Stimulated activated naive B cell treated with anti-CD40 and anti-IgM and Interleukin-4, amounts not matched to agents 10 μg/mL and 1 μg/mL and 100 μg/mL, for 72 hours (primary cell): ENCODE measurements at regions not wholly inside any gene's neighbourhood (a gene's known extent, or its start where the extent isn't known, plus 50 kb on each side); places are given as distances from the start of the nearest gene placed in this dataset.
"Not testable (repeated sequence)": the region's sequence is repeated elsewhere in the genome, so short reads cannot be mapped to it uniquely, and the experiment has no call there.

Experiments
- ATAC-seq, 2 donors: fragments of 150-1000 bp; cut with Tn5 transposase; replicated peaks; 2 replicates each; pipeline ENCODE4 v1.10.0; 2021; ENCODE audit warnings: moderate library complexity in 1 of 2
- DNase-seq: peaks from one replicate; pipeline ENCODE4 v3.0.0; 2021
- H3K27ac Mint-ChIP-seq: one replicate; pipeline ENCODE4 v1.8.0; 2022; ENCODE audit warnings: mild to moderate bottlenecking, mixed read lengths
- H3K27me3 Mint-ChIP-seq, 2 donors: one replicate each; pipeline ENCODE4 v1.8.0; 2022; ENCODE audit warnings: mixed read lengths in 2 of 2
- H3K36me3 Mint-ChIP-seq, 2 donors: one replicate each; pipeline ENCODE4 v1.8.0; 2022; ENCODE audit warnings: mixed read lengths in 2 of 2, mild to moderate bottlenecking in 1 of 2
- H3K4me1 Mint-ChIP-seq, 2 donors: one replicate each; pipeline ENCODE4 v1.8.0; 2022; ENCODE audit warnings: mixed read lengths in 2 of 2, mild to moderate bottlenecking in 1 of 2
- H3K4me3 Mint-ChIP-seq, 2 donors: one replicate each; pipeline ENCODE4 v1.8.0; 2022; ENCODE audit warnings: mild to moderate bottlenecking in 2 of 2, mixed read lengths in 2 of 2, moderate library complexity in 1 of 2
- H3K9me3 Mint-ChIP-seq, 2 donors: one replicate each; pipeline ENCODE4 v1.8.0; 2022; ENCODE audit warnings: mixed read lengths in 2 of 2, mild to moderate bottlenecking in 1 of 2

- Mint-ChIP-seq H3K4me3 (no peak overlapping the region), H3K36me3 (no peaks in the 10 kb centered on the region), H3K4me1 (no peaks in the 10 kb centered on the region), H3K27me3 (no peaks in the 10 kb centered on the region), H3K9me3 (peaks cover 4 to 8% of the 10 kb centered on the region in 2 donors), H3K27ac (no peak overlapping the region)
- DNase-seq (no peak), ATAC-seq (no peak)
These were observed 520.8 kb upstream of the HS3ST5 start for GRCh38 chr6:114863610-114864009.

- Mint-ChIP-seq H3K27me3 (no peaks in the 10 kb centered on the region), H3K27ac (no peak overlapping the region), H3K4me3 (no peak overlapping the region), H3K9me3 (peaks cover 4 to 8% of the 10 kb centered on the region in 2 donors), H3K36me3 (no peaks in the 10 kb centered on the region), H3K4me1 (no peaks in the 10 kb centered on the region)
- DNase-seq = no peak
- ATAC-seq = no peak
These were observed 520.0 kb upstream of the HS3ST5 start for GRCh38 chr6:114862819-114863218.

DNA sequence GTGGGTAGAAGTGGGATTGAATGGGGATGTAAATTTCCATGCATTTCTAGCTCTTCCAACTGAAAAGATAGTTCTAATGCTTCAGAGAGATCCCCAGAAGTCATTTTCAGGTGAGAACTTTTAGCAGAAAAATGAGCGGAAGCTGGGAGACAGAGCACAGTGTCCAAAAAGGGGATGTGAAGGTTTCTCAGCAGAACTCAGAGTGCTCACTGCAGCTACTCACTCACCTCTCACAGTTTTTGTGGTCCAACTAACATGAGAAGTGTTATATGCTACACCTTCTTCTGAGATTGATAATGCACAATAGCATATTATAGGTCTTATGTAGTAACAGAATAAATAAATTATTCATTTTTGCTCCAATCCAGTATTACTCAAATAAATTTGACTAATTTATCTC is 519.2 kb upstream of the HS3ST5 start:
- ATAC-seq = no peak
- Mint-ChIP-seq H3K4me3 (no peak overlapping the region), H3K4me1 (no peaks in the 10 kb centered on the region), H3K27ac (no peak overlapping the region), H3K27me3 (no peaks in the 10 kb centered on the region), H3K36me3 (no peaks in the 10 kb centered on the region), H3K9me3 (peaks cover 4 to 8% of the 10 kb centered on the region in 2 donors)
- DNase-seq = no peak

GRCh38 chr6:114844359-114844758 is 501.5 kb upstream of the HS3ST5 start:
- Mint-ChIP-seq H3K27me3 (no peaks in the 10 kb centered on the region), H3K36me3 (no peaks in the 10 kb centered on the region), H3K9me3 (peaks cover 0 to 5% of the 10 kb centered on the region in 2 donors), H3K4me1 (no peaks in the 10 kb centered on the region), H3K27ac (no peak overlapping the region), H3K4me3 (no peak overlapping the region)
- DNase-seq (no peak), ATAC-seq (no peak)

- Mint-ChIP-seq H3K9me3 (peaks cover 0 to 7% of the 10 kb centered on the region in 2 donors), H3K27ac (no peak overlapping the region), H3K36me3 (no peaks in the 10 kb centered on the region), H3K27me3 (no peaks in the 10 kb centered on the region), H3K4me3 (no peak overlapping the region), H3K4me1 (no peaks in the 10 kb centered on the region)
- ATAC-seq = no peak
- DNase-seq = no peak
These were observed 496.2 kb upstream of the HS3ST5 start for GRCh38 chr6:114839019-114839418.

DNA sequence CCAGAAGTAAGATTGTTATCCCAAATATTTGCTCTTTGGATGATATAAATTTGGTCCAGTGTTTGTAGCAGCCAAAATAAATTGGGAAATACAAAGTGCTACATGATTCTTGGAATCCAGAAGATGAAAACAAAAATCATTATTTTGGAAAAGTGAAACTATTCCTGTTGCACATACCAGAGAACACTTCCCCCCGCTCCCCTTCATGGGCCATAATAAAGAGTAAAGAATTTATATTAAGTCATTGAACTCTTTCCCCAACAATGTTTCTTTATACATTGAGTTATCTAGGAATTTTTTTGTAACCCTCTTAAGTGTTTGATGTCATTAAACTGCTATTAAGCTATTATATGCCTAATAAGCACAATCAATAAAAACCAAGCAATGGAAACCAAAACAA is 490.4 kb upstream of the HS3ST5 start:
- Mint-ChIP-seq H3K27me3 (no peaks in the 10 kb centered on the region), H3K9me3 (peaks cover 0 to 2% of the 10 kb centered on the region in 2 donors), H3K4me3 (no peak overlapping the region), H3K36me3 (no peaks in the 10 kb centered on the region), H3K27ac (no peak overlapping the region), H3K4me1 (no peaks in the 10 kb centered on the region)
- ATAC-seq = no peak
- no peak for DNase-seq

GRCh38 chr6:114830515-114830914 is 487.7 kb upstream of the HS3ST5 start:
- Mint-ChIP-seq H3K27ac (no peak overlapping the region), H3K9me3 (peaks cover 0 to 2% of the 10 kb centered on the region in 2 donors), H3K4me1 (no peaks in the 10 kb centered on the region), H3K4me3 (no peak overlapping the region), H3K27me3 (no peaks in the 10 kb centered on the region), H3K36me3 (no peaks in the 10 kb centered on the region)
- DNase-seq = no peak
- no peak for ATAC-seq

- H3K9me3 Mint-ChIP-seq = no peaks in the 10 kb centered on the region
- no peak for ATAC-seq
- H3K4me1 Mint-ChIP-seq = no peaks in the 10 kb centered on the region
- no peak overlapping the region for H3K4me3 Mint-ChIP-seq
- no peak overlapping the region for H3K27ac Mint-ChIP-seq
- no peaks in the 10 kb centered on the region for H3K36me3 Mint-ChIP-seq
- no peaks in the 10 kb centered on the region for H3K27me3 Mint-ChIP-seq
- DNase-seq = no peak
These were observed 484.3 kb upstream of the HS3ST5 start for GRCh38 chr6:114827135-114827534.

- Mint-ChIP-seq H3K27me3 (no peaks in the 10 kb centered on the region), H3K27ac (no peak overlapping the region), H3K4me1 (no peaks in the 10 kb centered on the region), H3K4me3 (no peak overlapping the region), H3K9me3 (no peaks in the 10 kb centered on the region), H3K36me3 (no peaks in the 10 kb centered on the region)
- ATAC-seq (no peak), DNase-seq (no peak)
These were observed 481.6 kb upstream of the HS3ST5 start for GRCh38 chr6:114824409-114824808.

DNA sequence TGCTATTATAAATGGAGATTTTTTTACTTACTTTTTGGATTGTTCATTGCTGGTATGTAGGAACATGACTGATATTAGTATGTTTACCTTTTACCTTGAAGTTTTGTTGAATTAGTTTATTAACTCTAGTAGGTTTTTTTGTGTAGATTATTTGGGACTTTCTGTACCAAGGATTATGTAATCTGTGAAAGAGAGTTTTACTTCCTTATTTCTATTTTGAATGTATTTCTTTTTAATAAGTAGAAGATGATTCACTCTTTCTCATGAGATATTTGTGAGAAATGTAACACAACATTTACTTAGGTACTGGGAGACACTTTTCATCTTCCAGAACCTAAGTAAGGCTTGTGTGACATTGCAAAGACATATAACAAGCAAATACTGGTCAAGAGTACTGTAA is 473.9 kb upstream of the HS3ST5 start:
- no peaks in the 10 kb centered on the region for H3K27me3 Mint-ChIP-seq

DNA sequence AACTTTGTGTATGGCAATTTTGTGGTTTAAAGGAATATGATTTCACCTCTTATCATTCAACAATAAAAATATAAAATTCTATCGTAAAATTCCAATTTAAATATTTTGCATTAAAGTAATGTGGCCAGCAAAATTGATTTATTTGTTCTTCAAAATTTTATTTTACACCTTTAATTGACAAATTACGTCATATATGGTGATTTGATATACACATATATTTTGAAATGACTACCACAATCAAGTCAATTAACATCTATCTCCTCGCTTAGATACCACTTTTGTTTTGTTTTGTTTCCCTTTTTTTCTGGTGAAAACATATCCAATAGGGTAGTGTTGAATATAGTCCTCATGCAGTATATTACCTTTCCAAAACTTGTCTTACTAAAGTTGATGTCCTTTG is 467.6 kb upstream of the HS3ST5 start:
- Mint-ChIP-seq H3K27me3 (no peaks in the 10 kb centered on the region), H3K27ac (no peak overlapping the region), H3K4me1 (no peaks in the 10 kb centered on the region), H3K36me3 (no peaks in the 10 kb centered on the region), H3K9me3 (peaks cover 4 to 8% of the 10 kb centered on the region in 2 donors), H3K4me3 (no peak overlapping the region)
- ATAC-seq = no peak
- DNase-seq = no peak

More for the DNA sequence above, 473.9 kb upstream of the HS3ST5 start:
- Mint-ChIP-seq H3K4me3 (no peak overlapping the region), H3K9me3 (peaks cover 4 to 5% of the 10 kb centered on the region in 2 donors), H3K4me1 (no peaks in the 10 kb centered on the region), H3K36me3 (no peaks in the 10 kb centered on the region), H3K27ac (no peak overlapping the region)
- ATAC-seq = no peak
- DNase-seq = no peak

DNA sequence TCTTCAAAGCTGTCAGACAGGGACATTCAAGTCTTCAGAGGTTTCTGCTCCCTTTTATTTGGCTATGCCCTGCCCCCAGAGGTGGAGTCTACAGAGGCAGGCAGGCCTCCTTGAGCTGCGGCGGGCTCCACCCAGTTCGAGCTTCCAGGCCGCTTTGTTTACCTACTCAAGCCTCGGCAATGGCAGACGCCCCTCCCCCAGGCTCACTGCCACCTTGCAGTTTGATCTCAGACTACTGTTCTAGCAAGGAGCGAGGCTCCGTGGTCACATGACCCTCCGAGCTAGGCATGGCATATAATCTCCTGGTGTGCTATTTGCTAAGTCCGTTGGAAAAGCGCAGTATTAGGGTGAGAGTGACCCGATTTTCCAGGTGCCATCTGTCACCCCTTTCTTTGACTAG is 462.6 kb upstream of the HS3ST5 start:
- not testable (repeated sequence) for ATAC-seq, H3K4me1 Mint-ChIP-seq, H3K4me3 Mint-ChIP-seq

GRCh38 chr6:114796576-114796975 is 453.8 kb upstream of the HS3ST5 start:
- Mint-ChIP-seq H3K9me3 (peaks cover 0 to 3% of the 10 kb centered on the region in 2 donors), H3K27ac (no peak overlapping the region), H3K36me3 (no peaks in the 10 kb centered on the region), H3K4me1 (no peaks in the 10 kb centered on the region), H3K4me3 (no peak overlapping the region), H3K27me3 (no peaks in the 10 kb centered on the region)
- DNase-seq (no peak), ATAC-seq (peak in 1 of 2 donors; percentile 33)

More for the DNA sequence above, 462.6 kb upstream of the HS3ST5 start:
- not testable (repeated sequence) for H3K36me3 Mint-ChIP-seq, H3K27me3 Mint-ChIP-seq, DNase-seq, H3K9me3 Mint-ChIP-seq, H3K27ac Mint-ChIP-seq

DNA sequence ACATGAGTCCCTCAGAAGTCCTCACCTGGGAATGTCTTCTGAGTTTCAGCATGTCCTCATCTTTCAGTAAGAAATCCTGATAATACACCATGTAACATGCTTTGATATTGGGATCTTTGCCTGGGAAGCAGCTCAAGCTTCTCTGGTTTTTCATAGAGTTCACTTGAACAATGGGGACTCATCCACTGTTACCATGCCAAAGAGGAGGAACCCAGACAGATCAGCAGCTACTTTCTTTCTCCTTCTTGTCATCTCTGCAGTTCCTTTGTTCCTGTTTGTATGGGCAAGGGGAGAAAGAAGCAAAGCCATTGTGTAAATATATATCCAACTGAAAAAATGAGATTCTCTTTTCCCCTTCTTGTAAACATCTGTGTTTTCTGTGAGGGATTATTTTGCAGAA is 450.6 kb upstream of the HS3ST5 start:
- Mint-ChIP-seq H3K4me1 (no peaks in the 10 kb centered on the region), H3K27me3 (no peaks in the 10 kb centered on the region), H3K9me3 (peaks cover 0 to 3% of the 10 kb centered on the region in 2 donors), H3K27ac (no peak overlapping the region), H3K36me3 (no peaks in the 10 kb centered on the region), H3K4me3 (no peak overlapping the region)
- ATAC-seq = no peak
- no peak for DNase-seq

- Mint-ChIP-seq H3K36me3 (no peaks in the 10 kb centered on the region), H3K27ac (no peak overlapping the region), H3K27me3 (no peaks in the 10 kb centered on the region), H3K4me1 (no peaks in the 10 kb centered on the region), H3K4me3 (no peak overlapping the region), H3K9me3 (peaks cover 3% of the 10 kb centered on the region in 2 donors)
- ATAC-seq (no peak), DNase-seq (no peak)
These were observed 442.7 kb upstream of the HS3ST5 start for GRCh38 chr6:114785235-114786127.
